OCI-LY1 (cell line): ENCODE measurements at regions not wholly inside any gene's neighbourhood (a gene's known extent, or its start where the extent isn't known, plus 50 kb on each side); places are given as distances from the start of the nearest gene placed in this dataset.
"Not testable (repeated sequence)": the region's sequence is repeated elsewhere in the genome, so short reads cannot be mapped to it uniquely, and the experiment has no call there.

Experiments
- H2AFZ ChIP-seq: fragments of 200-600 bp; sonication (generic), shearing (Covaris generic); 2 replicates; pipeline ENCODE4 v1.6.0; 2014; ENCODE audit warnings: antibody characterized with exemption, mild to moderate bottlenecking, low read length
- H3F3A ChIP-seq: fragments of 200-600 bp; sonication (generic), shearing (Covaris generic); 2 replicates; pipeline ENCODE4 v1.6.0; 2014; ENCODE audit warnings: mild to moderate bottlenecking, antibody characterized with exemption, low read length, moderate library complexity; ENCODE audit not compliant: insufficient read depth
- H3K27ac ChIP-seq: fragments of 200-600 bp; sonication (generic); 2 replicates; pipeline ENCODE4 v1.5.1; 2014; ENCODE audit warnings: low read length, mixed run types, mild to moderate bottlenecking, low read depth; ENCODE audit not compliant: poor library complexity, severe bottlenecking
- H3K27me3 ChIP-seq: fragments of 200-600 bp; sonication (generic); 2 replicates; pipeline ENCODE4 v1.6.0; 2014; ENCODE audit warnings: antibody characterized with exemption, mild to moderate bottlenecking, low read length, moderate library complexity; ENCODE audit not compliant: insufficient read depth
- H3K36me3 ChIP-seq: fragments of 200-600 bp; sonication (generic); 2 replicates; pipeline ENCODE4 v1.6.1; 2014; ENCODE audit warnings: mild to moderate bottlenecking, antibody characterized with exemption, low read length, moderate library complexity, mixed read lengths; ENCODE audit not compliant: insufficient read depth
- H3K4me1 ChIP-seq: fragments of 200-600 bp; sonication (generic); 2 replicates; pipeline ENCODE4 v1.5.1; 2014; ENCODE audit warnings: mild to moderate bottlenecking, low read length, moderate library complexity; ENCODE audit not compliant: insufficient read depth, severe bottlenecking
- H3K4me2 ChIP-seq: fragments of 200-600 bp; sonication (generic), shearing (Covaris generic); 2 replicates; pipeline ENCODE4 v1.6.1; 2014; ENCODE audit warnings: low read length
- H3K4me3 ChIP-seq: fragments of 200-600 bp; sonication (generic); 2 replicates; pipeline ENCODE4 v1.5.1; 2014; ENCODE audit warnings: low read length, low read depth, mild to moderate bottlenecking, mixed read lengths; ENCODE audit not compliant: poor library complexity, severe bottlenecking
- H3K79me2 ChIP-seq: fragments of 200-600 bp; shearing (Covaris generic); 2 replicates; pipeline ENCODE4 v1.6.1; 2016; ENCODE audit warnings: mixed run types, low read length, mixed read lengths; ENCODE audit not compliant: insufficient read depth
- H3K9ac ChIP-seq: fragments of 200-600 bp; sonication (generic), shearing (Covaris generic); 2 replicates; pipeline ENCODE4 v1.6.1; 2014; ENCODE audit warnings: mild to moderate bottlenecking, low read length, mixed read lengths
- H3K9me2 ChIP-seq: fragments of 200-600 bp; sonication (generic), shearing (Covaris generic); 2 replicates; pipeline ENCODE4 v1.6.1; 2014; ENCODE audit warnings: low read depth, mild to moderate bottlenecking, low read length, mixed read lengths
- H3K9me3 ChIP-seq: fragments of 200-600 bp; shearing (Covaris generic); 2 replicates; pipeline ENCODE4 v1.6.1; 2014; ENCODE audit warnings: low read length, mixed read lengths
- H4K20me1 ChIP-seq: fragments of 200-600 bp; sonication (generic), shearing (Covaris generic); 2 replicates; pipeline ENCODE4 v1.6.0; 2016; ENCODE audit warnings: mild to moderate bottlenecking, low read length; ENCODE audit not compliant: insufficient read depth
- CTCF ChIP-seq: fragments of 200-600 bp; sonication (generic), shearing (Covaris generic); IDR thresholded peaks from 2 replicates; pipeline ENCODE4 v1.5.1; 2017; ENCODE audit warnings: mild to moderate bottlenecking, antibody characterized with exemption, low read length, moderate library complexity, mixed read lengths

- Histone ChIP-seq H3K36me3 (no peaks in the 10 kb centered on the region), H4K20me1 (no peaks in the 10 kb centered on the region), H3K27me3 (no peaks in the 10 kb centered on the region), H3K9ac (no peak overlapping the region), H3K27ac (no peak overlapping the region), H2AFZ (no peak overlapping the region), H3F3A (no peaks in the 10 kb centered on the region), H3K4me2 (no peak overlapping the region), H3K9me2 (no peaks in the 10 kb centered on the region), H3K4me3 (no peak overlapping the region), H3K9me3 (no peaks in the 10 kb centered on the region), H3K4me1 (no peaks in the 10 kb centered on the region), H3K79me2 (no peaks in the 10 kb centered on the region)
- TF ChIP-seq CTCF: no peak
These were observed 1384.4 kb upstream of the PCDH10 start for GRCh38 chr4:131764730-131765129.

- not testable (repeated sequence) for H3K4me2 ChIP-seq, H3K4me1 ChIP-seq, H3K9me3 ChIP-seq, H3K9ac ChIP-seq, H3K79me2 ChIP-seq, H3F3A ChIP-seq, H4K20me1 ChIP-seq, H3K9me2 ChIP-seq, H3K36me3 ChIP-seq, H3K4me3 ChIP-seq, H2AFZ ChIP-seq, H3K27ac ChIP-seq, H3K27me3 ChIP-seq
These were observed 1374.7 kb upstream of the PCDH10 start for GRCh38 chr4:131774382-131774781.

- not testable (repeated sequence) for H2AFZ ChIP-seq, H3K27ac ChIP-seq, H3K4me3 ChIP-seq, H3K4me2 ChIP-seq, H3K9me3 ChIP-seq, H3K79me2 ChIP-seq, H4K20me1 ChIP-seq, H3K9me2 ChIP-seq, H3F3A ChIP-seq, H3K27me3 ChIP-seq, H3K36me3 ChIP-seq, H3K4me1 ChIP-seq, H3K9ac ChIP-seq
These were observed 1338.5 kb upstream of the PCDH10 start for GRCh38 chr4:131810565-131810964.
